ENCODE measurements at regions not wholly inside any gene's neighbourhood (a gene's known extent, or its start where the extent isn't known, plus 50 kb on each side); places are given as distances from the start of the nearest gene placed in this dataset.

GRCh38 chr1:209416716-209417115 is 166.8 kb upstream of the CAMK1G start:
- Histone ChIP-seq H2AFZ (ENCODE audit: low read length) (no peak overlapping the region), H3K4me1 (ENCODE audit: insufficient read depth, low read length, poor library complexity, severe bottlenecking) (no peaks in the 10 kb centered on the region), H3K4me3 (ENCODE audit: low read length, poor library complexity, severe bottlenecking) (no peak overlapping the region), H4K20me1 (ENCODE audit: insufficient read depth, low read length, poor library complexity, severe bottlenecking) (no peaks in the 10 kb centered on the region), H3K36me3 (ENCODE audit: insufficient read depth, low read length) (no peaks in the 10 kb centered on the region), H3K27me3 (ENCODE audit: insufficient read depth, low read length, poor library complexity, severe bottlenecking) (no peaks in the 10 kb centered on the region), H3F3A (ENCODE audit: low read depth) (no peaks in the 10 kb centered on the region), H3K9me2 (replicated peaks; ENCODE audit: low read depth, low read length) (no peaks in the 10 kb centered on the region), H3K9me3 (ENCODE audit: insufficient read depth, low read depth, low read length) (no peaks in the 10 kb centered on the region), H3K4me2 (ENCODE audit: low read depth, low read length, poor library complexity, severe bottlenecking) (no peak overlapping the region), H3K9ac (ENCODE audit: low read depth, low read length, poor library complexity, severe bottlenecking) (no peak overlapping the region), H3K79me2 (ENCODE audit: insufficient read depth, low read length) (no peaks in the 10 kb centered on the region)
- TF ChIP-seq CTCF (conservative IDR thresholded peaks at IDR 0.05; ENCODE audit: low read length) (no peak), EZH2phosphoT487 (IDR thresholded peaks at IDR 0.05; ENCODE audit: borderline replicate concordance) (no peak)

GRCh38 chr1:209417761-209418160 is 165.8 kb upstream of the CAMK1G start:
- no peaks in the 10 kb centered on the region for H3K27me3 ChIP-seq (ENCODE audit: insufficient read depth, low read length, poor library complexity, severe bottlenecking)
- H3K79me2 ChIP-seq (ENCODE audit: insufficient read depth, low read length): no peaks in the 10 kb centered on the region
- no peaks in the 10 kb centered on the region for H3K9me3 ChIP-seq (ENCODE audit: insufficient read depth, low read depth, low read length)
- TF ChIP-seq CTCF (conservative IDR thresholded peaks at IDR 0.05; ENCODE audit: low read length): no peak
- TF ChIP-seq EZH2phosphoT487 (IDR thresholded peaks at IDR 0.05; ENCODE audit: borderline replicate concordance): no peak
- no peak overlapping the region for H2AFZ ChIP-seq (ENCODE audit: low read length)
- no peak overlapping the region for H3K4me2 ChIP-seq (ENCODE audit: low read depth, low read length, poor library complexity, severe bottlenecking)
- no peak overlapping the region for H3K4me3 ChIP-seq (ENCODE audit: low read length, poor library complexity, severe bottlenecking)
- H3F3A ChIP-seq (ENCODE audit: low read depth): no peaks in the 10 kb centered on the region
- H3K36me3 ChIP-seq (ENCODE audit: insufficient read depth, low read length): no peaks in the 10 kb centered on the region
- no peaks in the 10 kb centered on the region for H3K9me2 ChIP-seq (replicated peaks; ENCODE audit: low read depth, low read length)
- H3K9ac ChIP-seq (ENCODE audit: low read depth, low read length, poor library complexity, severe bottlenecking): no peak overlapping the region
- H3K4me1 ChIP-seq (ENCODE audit: insufficient read depth, low read length, poor library complexity, severe bottlenecking): no peaks in the 10 kb centered on the region
- H4K20me1 ChIP-seq (ENCODE audit: insufficient read depth, low read length, poor library complexity, severe bottlenecking): no peaks in the 10 kb centered on the region

- no peaks in the 10 kb centered on the region for H3K79me2 ChIP-seq (ENCODE audit: insufficient read depth, low read length)
- no peak overlapping the region for H3K4me3 ChIP-seq (ENCODE audit: low read length, poor library complexity, severe bottlenecking)
Measured at GRCh38 chr1:209420276-209420675, 163.2 kb upstream of the CAMK1G start.

More at GRCh38 chr1:209420276-209420675, 163.2 kb upstream of the CAMK1G start:
- Histone ChIP-seq H3K27me3 (ENCODE audit: insufficient read depth, low read length, poor library complexity, severe bottlenecking) (no peaks in the 10 kb centered on the region), H3K4me1 (ENCODE audit: insufficient read depth, low read length, poor library complexity, severe bottlenecking) (no peaks in the 10 kb centered on the region), H3K9me3 (ENCODE audit: insufficient read depth, low read depth, low read length) (no peaks in the 10 kb centered on the region), H3K36me3 (ENCODE audit: insufficient read depth, low read length) (no peaks in the 10 kb centered on the region), H4K20me1 (ENCODE audit: insufficient read depth, low read length, poor library complexity, severe bottlenecking) (no peaks in the 10 kb centered on the region), H3K9ac (ENCODE audit: low read depth, low read length, poor library complexity, severe bottlenecking) (no peak overlapping the region), H3K9me2 (replicated peaks; ENCODE audit: low read depth, low read length) (no peaks in the 10 kb centered on the region), H3K4me2 (ENCODE audit: low read depth, low read length, poor library complexity, severe bottlenecking) (no peak overlapping the region), H2AFZ (ENCODE audit: low read length) (no peak overlapping the region), H3F3A (ENCODE audit: low read depth) (no peaks in the 10 kb centered on the region)
- TF ChIP-seq EZH2phosphoT487 (IDR thresholded peaks at IDR 0.05; ENCODE audit: borderline replicate concordance) (no peak), CTCF (conservative IDR thresholded peaks at IDR 0.05; ENCODE audit: low read length) (no peak)

All from Loucy (cell line).